Nucleus accumbens (tissue), 56 donors: ENCODE measurements at regions not wholly inside any gene's neighbourhood (a gene's known extent, or its start where the extent isn't known, plus 50 kb on each side); places are given as distances from the start of the nearest gene placed in this dataset.

Experiments used
- DNase-seq, 56 donors: peaks; one replicate each; lab custom pipeline; 2025; lab: John Stamatoyannopoulos, UW

DNA sequence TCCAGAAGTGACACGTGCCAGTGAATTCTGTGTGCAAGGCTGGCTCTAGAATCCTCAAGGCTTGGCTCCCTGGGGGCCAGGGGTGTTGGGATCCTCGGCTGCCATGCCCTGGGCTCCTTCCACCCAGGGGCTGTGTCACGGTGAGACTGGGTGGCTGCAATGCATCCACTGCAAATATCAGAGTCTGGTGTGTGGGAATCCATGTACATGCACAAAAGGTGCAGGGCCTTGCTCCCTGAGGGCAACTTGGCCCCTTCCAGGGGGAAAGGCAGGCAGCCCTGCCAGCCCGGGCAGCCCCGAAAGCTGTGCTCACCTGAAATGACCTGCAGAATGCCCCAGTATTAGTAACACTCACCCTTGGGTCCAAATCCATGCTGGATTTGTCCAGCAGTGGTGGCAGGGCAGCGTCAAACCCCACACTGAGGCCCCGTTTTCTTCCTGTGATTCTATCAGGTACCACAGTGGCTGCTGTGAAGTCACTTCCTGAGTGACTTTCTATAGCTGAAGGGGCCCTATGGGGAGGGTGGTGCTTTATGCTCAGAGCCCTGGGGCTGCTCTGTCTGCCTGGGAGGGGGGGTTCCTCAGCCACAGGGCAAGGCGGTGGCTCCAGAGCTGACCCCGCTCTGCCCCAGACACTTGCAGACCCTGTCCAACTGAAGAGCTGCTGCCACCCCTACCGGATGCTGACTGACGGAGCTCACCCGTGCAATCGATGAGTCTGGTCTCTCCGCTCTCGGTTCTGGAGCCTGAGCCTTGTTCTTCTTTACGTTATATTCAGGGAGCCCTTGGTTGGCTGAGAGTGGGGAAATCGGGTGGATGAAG is 317.7 kb downstream of the GLRX3 start:
- no peak for DNase-seq

DNA sequence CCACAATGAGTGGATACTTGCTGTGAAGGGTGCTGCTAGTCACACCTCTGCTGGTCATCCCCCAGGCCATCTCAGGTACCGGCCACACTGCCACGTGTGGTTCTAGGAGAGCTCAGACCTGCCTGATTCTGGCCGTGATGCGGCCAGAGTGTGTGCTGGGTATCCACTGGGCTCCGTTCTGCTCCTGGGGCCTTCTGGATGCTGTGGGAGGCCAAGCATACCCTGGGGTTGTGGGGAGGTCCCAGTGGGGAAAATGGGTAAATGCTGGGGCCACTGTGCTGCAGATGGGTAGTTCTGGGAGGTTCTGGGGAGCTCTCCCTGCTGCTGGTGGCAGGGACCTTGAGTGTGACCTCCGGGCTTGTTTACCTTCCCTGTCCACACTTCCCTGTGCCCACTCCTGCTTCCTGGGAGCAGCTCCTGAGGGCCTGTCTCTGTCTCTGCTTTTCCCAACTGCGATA is 318.4 kb downstream of the GLRX3 start:
- DNase-seq, result no peak

GRCh38 chr10:130455111-130455695 is 319.0 kb downstream of the GLRX3 start:
- DNase-seq, result no peak

DNA sequence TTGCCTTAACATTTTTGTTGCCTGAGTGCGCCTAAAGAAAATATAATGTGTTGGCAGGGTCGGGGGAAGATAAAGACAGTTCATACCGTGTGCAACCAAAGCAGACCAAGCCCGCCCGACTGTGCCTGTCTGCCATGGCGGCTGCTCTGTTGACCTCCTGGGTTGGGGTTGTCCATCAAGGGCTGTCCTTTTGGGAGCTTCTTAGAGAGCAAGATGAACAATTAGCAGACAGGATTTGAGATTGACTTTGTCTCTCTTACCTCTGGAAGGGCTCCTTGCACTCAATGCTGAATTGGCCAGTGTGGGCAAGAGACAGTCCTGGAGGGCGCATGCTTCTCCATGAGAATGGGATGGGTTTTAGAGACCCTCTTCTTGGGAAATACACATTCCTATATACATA is 319.6 kb downstream of the GLRX3 start:
- no peak for DNase-seq

- DNase-seq, result no peak
Measured at GRCh38 chr10:130456616-130457015, 320.4 kb downstream of the GLRX3 start.

DNA sequence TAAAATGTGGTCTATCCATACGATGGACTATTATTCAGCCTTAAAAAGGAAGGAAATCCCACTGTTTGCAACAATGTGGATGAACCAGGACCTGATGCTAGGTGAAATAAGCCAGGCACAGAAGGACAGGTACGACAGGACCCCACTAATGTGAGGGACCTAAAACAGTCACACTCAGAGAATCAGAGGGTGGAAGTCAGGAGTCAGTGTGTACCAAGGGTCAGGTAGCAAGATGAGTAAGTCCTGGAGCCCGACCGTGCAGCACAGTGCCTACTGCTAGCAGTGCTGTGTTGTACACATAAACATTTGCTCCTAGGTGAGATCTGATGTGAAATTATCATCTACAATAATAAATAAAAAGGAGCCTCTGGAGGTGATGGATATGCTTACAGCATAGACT is 322.3 kb downstream of the GLRX3 start:
- DNase-seq, result no peak

DNA sequence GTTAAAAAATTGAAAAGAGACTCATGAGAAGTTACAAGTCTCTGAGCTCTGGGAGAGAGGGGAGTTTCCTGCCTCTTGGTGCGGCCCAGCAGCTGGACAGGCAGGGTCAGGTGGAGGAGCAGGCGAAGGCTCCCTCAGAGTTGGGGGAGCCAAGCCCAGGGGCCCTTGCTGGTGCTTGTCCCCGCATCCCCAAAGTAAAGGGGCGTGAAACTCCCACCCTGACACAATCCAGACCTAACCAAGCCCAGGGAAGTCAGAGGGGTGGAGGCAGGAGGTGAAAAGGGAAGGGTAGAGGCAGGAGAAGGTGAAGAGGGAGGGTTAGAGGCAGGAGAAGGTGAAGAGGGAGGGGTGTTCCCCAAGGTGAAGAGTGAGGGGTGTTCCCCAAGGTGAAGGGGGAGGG is 322.8 kb downstream of the GLRX3 start:
- DNase-seq, result no peak

DNA sequence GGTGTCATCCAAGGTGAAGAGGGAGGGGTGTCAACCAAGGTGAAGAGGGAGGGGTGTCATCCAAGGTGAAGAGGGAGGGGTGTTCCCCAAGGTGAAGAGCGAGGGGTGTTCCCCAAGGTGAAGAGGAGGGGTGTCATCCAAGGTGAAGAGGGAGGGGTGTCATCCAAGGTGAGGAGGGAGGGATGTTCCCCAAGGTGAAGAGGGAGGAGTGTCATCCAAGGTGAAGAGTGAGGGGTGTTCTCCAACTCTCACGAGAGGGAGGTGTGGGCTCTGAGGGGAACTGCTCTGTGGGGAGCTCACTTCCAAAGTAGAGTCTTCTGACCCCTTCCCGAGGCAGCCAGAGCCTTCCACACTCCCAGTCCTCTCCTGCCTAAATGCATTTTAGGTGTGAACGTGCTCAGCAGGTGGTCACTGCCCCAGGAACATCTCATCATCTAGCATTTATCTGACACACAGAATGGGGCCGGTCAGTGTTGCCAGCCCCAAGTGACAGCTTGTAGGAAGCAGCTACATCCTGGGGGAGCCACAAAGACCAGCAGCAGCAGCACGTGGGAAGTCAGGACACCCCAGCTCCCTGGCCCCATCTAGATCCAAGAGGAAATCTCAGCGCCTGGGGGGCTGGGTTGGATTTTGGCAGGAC is 323.8 kb downstream of the GLRX3 start:
- DNase-seq, result no peak

GRCh38 chr10:130461631-130462030 is 325.4 kb downstream of the GLRX3 start:
- no peak for DNase-seq

- no peak for DNase-seq
Measured at GRCh38 chr10:130463104-130463875, 327.1 kb downstream of the GLRX3 start.

DNA sequence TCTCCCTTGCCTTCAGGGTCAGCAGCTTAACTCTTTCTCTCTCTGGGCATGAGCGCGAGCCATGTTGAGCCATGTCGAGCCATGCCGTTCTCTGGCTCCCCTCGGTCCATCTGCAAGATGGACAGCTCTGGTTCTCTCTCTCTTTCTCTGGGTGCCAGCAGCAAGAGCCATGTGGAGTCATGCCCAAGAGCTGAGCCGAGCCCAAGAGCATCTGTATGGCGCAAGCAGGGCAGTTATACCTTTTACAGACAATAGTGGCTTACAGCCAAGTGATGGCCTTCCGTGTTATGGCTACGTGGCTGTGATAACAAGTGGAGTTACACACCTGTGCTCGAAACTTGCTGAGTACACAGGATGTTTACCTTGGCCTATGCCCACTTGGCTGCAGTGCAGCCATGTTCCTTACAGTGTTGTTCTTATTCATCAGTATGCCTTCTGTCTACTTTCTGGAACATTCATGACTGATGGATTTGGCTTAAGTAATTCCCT is 327.7 kb downstream of the GLRX3 start:
- DNase-seq, result no peak

DNA sequence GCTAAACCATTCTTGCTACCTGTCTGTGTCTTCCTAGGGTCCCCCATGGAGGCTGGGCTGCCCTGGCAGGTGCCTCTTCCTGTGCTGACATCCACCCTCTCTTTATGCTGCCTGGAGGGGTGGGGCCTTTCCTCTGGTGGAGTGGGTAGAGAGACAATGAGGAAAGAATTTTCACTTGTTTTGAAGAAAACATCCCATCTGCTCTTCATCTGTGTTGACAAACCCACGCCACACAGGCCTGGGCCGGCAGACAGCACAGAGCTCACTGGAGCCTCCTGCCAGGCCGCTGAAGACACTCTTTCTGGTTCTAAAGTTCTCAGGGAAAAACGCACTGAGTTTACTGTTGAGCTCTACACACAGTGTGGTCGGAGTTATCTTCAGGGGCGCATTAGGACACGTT is 328.2 kb downstream of the GLRX3 start:
- DNase-seq, result no peak

GRCh38 chr10:130466271-130466997 is 330.2 kb downstream of the GLRX3 start:
- DNase-seq, result no peak

DNA sequence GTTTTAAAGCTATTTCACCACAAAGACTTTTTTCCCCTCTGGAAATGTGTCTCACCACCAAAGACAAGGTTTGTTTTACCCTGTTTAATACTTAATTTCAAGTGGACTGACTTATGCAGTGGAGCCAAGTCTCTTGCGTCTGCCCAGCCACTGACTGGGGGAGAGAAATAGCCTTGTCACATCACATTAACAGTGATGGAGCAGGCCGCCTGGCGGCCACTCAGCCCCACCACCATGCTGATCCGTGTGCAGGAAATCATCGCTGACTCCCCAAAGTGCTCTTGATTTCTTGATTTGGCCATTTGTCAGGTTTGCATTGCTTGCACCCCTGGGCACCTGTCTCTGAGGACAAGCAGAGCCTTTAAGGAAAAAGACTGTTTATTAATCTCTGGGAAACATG is 334.1 kb downstream of the GLRX3 start:
- no peak for DNase-seq

DNA sequence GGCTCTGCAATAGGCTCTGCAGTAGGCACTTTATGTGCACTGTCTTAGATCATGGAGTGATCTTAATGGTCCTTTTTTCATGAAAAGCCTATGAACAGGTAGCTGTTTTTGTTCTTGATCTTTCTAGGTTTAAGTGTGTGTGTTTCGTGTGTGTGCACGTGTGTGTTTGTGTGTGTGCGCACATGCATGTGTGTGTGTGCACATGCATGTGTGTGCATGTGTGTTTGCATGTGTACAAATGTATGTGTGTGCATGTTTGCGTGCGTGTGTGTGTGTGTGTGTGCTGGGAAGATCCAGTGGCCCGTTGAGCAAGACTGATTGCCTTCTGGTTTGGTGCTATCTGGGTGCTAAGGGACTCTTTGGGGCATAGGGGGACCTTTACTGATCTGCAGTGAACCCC is 334.8 kb downstream of the GLRX3 start:
- DNase-seq, result no peak

- no peak for DNase-seq
Measured at GRCh38 chr10:130471486-130471885, 335.3 kb downstream of the GLRX3 start.

- DNase-seq, result no peak
Measured at GRCh38 chr10:130472236-130472635, 336.0 kb downstream of the GLRX3 start.

DNA sequence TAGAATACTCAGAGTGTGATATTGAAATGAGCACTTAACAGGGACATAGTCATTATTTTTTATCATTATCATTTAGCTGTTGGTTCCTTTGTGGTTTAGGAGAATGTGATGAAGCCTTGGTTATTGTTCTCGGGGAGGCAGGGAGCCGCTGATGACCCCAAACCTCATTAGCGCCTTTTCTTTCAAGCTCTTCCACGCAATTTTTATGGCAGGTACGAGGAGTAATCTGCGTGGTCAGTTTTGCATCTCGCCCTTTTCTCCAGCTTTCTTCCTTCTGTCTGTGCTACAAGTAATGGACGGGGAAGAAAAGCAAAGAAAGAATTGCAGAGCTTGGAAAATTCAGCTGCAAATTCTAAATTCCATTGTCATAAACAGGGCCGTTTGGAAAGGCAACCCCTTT is 338.4 kb downstream of the GLRX3 start:
- no peak for DNase-seq

DNA sequence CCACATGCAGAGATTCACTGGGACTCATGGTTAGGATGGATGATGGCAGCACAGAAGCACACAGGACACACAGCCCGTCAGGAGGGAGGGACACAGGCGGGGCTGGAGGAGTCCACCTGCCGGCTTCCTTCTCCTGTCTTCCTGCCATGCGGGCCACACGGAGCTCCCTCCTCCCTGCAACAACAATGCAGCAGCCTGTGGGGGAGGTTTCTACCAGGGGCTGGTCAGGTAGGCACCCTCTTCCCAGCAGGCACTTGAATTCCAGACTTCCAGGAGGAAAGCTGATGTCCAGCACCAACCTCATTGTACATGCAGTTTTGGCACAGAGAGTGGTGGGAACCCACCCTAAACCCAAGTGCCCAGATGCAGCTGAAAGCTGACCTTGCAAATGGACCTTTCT is 341.2 kb downstream of the GLRX3 start:
- DNase-seq, result no peak

DNA sequence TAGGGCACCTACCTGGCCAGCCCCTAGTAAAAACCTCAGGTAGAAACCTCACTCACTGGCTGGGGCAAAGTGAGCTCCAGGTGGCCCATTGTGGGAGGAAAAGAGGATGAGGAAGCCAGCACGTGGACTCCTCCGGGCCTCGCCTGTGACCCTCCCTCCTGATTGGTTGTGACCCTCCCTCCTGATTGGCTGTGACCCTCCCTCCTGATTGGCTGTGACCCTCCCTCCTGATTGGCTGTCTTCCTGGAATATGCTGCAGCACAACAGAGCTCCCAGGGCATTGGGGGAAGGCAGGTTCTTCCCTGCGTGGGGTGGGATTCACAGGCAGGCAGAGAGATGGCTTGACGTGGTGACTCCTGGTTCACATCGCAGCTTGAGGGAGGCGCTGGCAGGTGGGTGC is 343.0 kb downstream of the GLRX3 start:
- DNase-seq, result peak in 2 of 56 donors; percentile 2 to 14
